Stimulated activated CD4-positive, alpha-beta T cell treated with anti-CD3 and anti-CD28 coated beads, TNF-alpha, amount 100 ng/mL, for 48 hours (primary cell): ENCODE measurements at regions not wholly inside any gene's neighbourhood (a gene's known extent, or its start where the extent isn't known, plus 50 kb on each side); places are given as distances from the start of the nearest gene placed in this dataset.

Experiments
- DNase-seq, 3 donors: peaks; one replicate each; pipeline ENCODE4 v3.0.0-alpha.2; 2020; ENCODE audit warnings: low read depth in 3 of 3

DNA sequence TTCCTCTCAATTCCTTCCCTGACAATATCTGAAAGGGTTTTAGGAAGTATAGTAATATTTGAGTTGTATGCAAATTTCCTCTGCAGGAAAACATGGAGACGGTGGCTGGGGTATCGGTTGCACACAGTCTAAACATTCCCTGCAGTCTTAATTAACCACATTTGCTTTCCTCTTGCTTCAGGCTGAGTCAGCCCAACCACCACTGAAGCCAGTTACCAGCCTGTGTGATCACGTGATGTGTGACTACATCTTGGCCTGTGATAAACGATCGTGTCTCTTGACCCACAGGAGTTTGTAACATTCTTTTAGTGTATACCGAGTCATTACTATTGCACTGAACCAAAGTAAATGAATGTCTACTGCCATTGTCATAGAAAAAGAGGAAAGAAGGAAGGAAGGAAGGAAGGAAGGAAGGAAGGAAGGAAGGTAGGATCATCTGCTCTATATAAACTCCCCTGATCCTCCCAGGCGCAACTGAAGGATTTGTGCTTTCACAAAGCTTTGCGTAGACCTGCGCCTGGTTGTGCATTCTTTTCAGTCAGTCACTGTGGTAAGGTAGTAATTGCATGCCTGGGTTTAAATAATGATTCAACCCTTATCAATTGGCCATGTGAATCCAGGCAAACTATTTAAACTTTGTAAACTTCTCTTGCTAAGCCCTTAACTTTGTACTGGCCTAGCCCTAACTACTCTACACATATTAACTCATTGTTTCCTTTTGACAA is 280.6 kb upstream of the SALL1 start:
- no peak for DNase-seq

DNA sequence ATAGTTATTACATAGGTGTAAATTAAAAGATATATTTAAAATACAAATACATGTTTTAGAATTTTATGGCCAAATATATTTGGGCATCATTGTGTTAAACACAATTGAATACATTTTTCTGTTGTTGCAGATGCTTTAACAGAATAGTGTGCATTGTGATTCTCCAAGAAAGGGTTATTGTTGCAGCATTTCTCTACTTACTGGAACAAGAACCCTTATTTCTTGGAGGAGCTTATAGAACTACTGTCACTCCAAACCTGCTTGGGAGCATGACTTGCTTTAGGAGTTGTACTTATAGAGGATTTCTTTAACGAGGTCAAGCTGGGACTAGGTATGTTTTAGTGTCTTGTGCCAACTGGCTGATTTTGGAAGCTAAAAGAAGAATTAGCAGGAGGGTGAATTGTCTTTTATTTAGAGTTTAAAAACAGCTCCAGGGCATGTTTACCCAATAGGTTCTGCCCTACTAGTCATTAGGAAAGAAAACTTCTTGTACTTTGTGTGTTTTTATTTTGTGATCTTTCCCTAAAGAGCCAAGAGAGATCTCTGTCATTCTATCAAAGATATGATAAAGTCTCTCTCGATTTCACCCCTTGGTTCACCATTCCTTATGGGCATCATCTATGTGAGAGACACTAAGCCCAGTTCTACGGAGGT is 279.8 kb upstream of the SALL1 start:
- DNase-seq: no peak

DNA sequence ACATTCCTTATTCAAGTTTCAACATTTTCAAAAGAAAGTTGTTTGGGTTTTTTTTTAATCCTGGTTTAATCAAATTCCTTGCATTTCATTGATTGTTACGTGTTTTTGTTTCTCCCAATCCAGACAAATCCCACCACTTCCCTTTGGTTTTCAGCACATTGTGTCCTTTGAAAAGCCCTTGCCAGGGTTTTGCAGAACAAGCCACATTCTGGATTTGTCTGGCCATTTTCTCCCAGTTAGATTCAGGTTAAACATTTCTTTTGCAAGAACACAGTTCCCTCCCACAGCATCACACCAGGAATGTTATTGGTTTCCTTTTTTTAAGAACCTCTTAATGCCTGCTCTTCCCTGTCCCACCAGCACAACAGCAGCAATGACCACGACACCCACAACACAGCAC is 278.0 kb upstream of the SALL1 start:
- no peak for DNase-seq

DNA sequence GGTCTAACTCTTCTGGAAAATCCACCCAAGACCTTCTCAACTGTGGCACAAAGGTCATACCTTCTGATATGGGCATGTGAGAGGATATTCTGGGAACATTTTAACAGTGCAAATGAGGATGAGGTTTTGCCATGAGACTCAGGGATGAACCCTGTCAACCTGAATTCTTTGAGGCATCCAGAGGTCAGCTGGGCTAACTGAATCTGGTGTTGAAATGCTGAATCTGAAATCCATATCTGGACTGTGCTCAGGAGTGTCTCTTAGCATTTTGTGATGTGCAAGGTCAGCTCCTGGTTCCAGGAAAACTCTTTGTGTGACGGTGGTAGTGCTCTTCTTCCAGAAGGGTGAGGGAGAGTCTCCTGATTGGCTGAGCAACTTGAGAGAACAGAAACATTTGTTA is 276.0 kb upstream of the SALL1 start:
- DNase-seq: no peak

DNA sequence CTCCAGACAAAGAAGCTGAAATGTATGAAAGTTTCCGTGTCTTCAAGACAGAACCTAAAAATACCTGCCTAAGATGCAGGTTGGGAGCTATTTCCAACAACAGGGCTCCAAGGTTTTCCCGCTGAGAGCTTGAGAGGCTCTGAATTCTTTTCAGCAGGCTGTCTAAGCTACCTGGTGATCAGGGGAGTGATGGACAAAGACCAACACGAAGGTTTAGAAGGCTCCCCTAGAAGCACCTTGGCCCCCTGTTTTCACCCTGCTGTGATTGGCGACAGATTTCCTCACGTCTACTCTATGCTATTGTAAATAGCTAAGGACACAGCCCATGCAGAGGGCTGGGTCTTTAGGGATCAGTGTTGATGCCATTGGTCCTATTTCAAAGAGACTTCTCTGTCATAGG is 275.2 kb upstream of the SALL1 start:
- no peak for DNase-seq

DNA sequence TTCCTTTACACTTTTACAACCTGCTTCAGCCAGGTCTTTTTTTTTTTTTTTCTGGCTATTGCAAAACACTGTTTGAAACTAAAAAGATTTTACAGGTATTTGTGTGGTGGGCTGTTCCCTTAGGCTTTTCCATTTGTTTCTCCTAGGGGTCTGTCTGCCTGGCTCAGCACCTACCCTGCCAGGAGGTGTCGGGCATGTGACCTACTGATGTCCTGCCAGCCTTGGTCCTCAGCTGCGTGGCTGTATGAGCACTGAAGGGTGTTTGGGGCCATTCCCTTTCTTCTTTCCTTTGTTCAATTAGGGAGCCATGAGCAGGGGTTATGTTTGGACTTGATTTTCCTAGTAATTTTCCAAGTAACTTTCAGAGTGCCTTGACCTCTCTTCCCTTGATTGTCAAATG is 269.2 kb upstream of the SALL1 start:
- no peak for DNase-seq

DNA sequence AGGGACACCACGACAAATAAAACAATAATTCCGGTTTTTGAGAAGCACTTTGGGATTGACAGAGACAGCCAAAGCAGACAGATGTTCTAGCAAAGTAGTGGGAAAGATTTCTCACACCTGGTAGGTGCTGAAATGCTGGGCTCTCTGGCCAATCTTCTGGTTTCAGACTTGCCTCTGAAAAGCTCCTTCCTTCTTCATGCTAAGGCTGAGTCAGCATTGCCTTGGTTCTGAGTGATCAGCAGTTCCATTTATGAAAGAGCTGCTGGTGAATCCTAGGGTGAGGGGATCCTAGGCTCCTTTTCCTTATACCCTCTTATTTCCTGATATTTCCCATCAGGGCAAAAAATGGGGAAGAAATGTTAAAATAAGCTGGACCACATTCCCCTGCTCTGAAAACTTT is 268.7 kb upstream of the SALL1 start:
- no peak for DNase-seq

DNA sequence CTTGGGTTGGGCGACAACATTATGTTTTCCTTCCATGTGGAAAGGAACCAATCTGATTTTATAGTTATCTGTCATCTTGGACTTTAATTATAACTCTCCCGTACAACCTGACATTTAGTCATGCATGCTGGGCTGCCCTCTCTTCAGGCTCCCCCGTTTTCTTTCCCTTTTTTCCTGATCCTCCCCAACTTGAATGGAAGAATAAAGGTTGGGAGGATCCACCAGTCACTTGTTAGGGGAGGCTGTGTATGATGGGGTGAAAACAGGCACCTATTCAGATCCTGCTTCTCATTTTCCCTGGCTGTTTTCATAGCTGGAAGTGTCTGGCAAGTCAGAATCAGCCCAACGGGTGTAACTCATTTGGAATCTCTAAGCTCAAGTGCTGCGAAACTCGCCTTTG is 267.2 kb upstream of the SALL1 start:
- no peak for DNase-seq

DNA sequence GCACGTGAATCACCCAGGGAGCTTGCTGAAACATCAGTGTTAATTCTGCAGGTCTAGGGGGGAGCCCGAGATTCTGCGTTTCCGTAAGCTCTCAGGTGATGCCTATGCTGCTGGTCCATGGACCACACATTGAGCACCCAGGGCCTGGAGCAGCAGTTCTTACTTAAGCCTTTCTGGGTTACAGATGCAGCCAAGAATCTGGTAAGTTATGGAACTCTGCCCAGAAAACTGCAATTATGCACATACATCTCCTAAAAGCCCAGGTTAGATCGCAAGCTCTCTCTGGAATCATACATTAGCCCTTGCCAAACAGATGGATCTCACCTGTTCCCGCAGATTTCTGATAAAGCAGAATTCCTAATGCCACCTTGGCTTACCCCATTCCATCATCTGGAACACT is 265.9 kb upstream of the SALL1 start:
- no peak for DNase-seq

DNA sequence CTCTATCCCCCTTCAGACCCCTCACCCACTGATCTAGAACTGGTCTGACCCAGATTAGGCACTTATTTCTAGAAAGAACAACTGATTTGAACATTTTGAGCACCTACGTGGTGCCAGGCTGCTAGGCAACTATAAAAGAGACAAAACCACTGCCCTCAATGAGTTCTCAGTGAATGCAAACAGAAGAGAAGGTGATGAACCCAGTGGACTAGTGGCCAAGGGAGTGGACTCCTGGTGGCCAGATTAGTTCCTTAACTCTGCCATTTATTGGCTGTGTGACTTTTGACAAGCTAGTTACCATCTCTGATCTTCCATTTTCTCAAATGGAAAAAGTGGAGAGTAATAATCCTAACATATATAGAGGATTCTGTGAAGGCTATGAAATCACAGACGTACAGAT is 259.1 kb upstream of the SALL1 start:
- no peak for DNase-seq

DNA sequence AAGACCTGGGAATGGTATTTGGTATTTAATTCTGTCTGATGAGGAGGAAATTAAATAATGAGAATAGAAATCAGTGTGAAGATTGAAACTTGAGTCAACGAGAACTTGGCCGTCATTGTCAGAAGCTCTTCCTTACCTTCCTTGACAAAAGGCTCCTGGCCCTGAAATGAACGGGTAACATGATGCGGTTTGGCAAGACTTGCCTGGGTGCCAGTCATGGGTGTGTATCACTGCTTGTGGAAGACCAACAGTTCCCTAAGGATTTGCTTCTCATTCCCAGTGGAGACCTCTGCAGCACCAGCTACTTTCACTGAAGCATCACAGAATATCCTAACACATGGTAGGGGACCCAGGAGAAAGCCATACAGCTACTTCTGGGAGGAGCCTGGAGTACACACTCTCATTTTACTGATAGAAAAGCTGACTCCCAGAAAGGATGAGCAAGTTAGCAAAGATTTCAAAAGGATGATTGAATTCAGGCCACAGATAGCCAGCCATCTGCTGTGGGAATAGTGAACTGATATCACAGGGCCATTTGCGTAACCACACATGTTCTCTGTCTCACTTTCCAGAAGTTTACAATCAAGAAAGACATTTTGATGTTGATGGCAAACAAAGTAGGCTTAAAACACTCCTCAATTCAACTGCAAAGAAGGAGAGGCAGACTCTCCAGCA is 258.1 kb upstream of the SALL1 start:
- DNase-seq: no peak

DNA sequence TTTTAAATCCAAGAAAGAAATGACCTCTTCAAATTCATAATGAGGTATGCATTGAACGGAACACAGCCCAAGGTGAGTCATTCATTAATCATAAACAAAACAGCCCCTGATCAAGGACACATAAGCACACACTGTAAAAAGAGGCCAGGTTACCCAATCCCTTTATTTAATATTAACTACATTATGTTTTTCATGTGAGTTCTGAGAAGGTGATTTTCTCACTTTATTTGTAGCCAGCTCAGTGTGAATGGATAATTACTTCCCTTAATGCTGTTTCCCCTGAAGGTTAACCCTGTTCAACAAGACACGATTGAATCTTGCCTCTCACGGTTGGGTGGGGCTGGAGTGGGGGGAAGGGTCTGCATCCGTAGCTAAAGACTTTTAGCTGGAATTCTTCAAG is 257.3 kb upstream of the SALL1 start:
- no peak for DNase-seq

DNA sequence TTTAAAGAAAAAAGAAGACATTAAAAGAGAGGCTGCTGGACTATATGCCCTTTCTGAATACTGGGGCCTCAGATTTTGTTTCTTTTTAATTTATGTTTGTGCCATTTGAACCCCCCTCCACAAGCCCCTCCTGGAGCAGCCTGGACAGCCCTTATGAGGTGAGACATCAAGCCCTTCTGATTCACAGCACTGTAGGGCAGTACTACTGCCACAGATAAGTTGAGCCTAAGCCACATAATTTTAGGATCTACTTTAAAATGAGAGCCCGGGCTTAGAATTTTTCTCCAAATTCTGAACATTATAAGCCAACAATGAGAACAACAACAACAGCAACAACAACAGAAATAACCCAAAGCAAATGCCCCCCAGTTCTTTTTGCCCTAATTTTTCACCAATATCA is 256.9 kb upstream of the SALL1 start:
- DNase-seq: no peak

DNA sequence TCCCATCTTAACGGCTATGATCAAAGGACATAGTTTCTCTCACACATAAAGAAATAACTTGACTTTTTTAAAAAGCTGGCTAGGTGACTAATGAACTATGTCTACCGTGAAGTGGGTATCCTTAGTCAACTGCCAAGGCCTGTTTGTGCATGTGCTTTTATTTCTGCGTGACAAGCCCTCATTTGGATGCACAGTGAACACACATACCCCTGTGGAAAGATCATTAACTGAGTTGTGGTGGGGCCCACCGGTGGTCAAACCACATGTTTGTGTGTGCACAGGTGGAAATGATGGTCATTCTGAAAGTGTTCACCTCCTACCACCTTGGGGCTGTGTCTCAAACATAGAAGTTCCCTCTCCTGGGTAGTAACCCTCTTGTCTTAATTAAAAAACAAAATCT is 256.1 kb upstream of the SALL1 start:
- no peak for DNase-seq

DNA sequence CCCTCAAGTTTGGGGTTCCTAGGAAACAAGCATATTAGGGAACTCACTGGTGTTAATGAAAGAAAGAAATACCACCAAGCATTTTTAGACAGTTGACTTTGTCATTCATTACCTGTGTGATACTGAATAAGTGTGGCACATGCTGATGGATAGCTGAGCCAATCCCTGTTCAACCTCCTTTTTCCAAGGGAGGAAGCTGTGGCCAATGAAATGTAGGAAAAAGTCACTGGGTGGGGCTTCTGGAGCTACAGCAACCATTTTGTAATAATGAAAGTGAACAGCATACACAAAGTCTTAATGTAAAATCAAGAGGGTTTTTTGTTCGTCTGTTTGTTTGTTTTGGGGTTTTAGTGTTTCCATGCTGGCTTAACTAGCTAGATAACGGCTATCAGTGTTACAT is 254.3 kb upstream of the SALL1 start:
- DNase-seq: no peak

DNA sequence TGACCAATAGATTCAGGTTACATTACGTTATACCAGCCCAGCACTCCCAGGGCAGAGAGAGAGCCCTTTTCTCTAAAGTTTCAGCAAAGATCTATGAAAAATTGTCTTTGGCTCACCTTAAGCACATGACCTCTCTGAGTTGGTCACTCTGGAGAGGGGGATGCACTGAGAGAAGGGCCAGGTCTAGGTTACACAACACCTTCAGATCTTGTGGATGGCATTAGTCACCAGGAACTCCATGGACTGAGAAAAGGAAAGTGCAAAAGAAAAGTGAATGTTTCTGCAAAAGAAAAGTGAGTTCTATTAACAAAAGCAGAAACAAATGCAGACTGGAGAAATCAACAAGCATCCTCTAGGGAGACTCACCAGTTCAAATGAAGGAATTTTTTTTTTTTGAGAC is 253.3 kb upstream of the SALL1 start:
- no peak for DNase-seq

DNA sequence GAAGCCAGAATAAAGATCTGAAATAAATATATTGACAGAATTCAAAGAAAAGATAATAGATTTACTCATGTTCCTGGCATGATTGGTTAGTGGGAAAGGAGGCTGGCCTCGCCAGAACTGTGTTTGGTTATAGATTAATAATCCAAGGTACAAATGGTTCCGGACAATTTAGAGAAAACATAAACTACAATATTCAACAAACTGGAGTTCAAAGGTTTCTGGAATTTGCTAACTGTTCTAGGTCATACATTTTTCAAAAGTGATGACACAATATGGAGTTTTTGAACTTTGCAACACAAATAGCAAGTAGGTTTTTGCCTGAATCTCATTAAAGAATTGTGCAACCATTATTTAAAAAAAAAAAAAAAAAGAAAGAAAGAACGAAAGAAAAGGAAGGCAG is 251.7 kb upstream of the SALL1 start:
- DNase-seq: no peak

DNA sequence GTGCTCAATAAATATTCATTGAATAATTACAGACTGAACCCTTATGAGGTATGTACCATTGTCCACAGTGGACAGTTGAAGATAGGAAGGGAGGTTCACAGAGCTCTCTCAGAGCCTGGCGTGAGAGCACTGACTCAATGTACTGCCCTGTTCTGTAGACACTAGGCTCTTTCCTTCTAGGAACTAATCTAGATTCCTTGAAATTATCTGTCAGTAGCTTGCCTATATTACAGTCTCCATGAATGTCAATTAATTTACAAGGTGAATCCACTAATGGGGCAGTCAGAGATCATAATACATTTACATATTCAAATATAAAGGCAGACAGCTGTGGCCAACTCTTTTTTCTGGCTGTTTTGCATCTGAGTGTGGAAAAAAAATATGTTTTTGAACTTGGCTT is 251.2 kb upstream of the SALL1 start:
- DNase-seq: no peak

DNA sequence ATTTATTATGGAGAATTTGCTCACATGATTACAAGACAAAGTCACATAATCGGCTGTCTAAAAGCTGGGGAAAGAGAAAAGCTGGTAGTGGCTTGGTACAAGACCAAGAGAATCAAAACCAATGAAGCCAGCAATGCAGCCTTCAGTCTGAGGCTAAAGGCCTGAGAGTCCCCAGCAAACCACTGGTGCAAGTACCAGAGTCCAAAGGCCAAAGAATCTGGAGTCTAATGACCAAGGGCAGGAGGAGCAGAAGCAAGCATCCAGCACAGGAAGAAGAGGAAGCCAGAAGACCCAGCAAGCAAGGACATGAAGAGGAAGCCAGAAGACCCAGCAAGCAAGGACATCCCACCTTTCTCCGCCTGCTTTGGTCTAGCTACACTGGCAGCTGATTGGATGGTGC is 250.6 kb upstream of the SALL1 start:
- DNase-seq: no peak

DNA sequence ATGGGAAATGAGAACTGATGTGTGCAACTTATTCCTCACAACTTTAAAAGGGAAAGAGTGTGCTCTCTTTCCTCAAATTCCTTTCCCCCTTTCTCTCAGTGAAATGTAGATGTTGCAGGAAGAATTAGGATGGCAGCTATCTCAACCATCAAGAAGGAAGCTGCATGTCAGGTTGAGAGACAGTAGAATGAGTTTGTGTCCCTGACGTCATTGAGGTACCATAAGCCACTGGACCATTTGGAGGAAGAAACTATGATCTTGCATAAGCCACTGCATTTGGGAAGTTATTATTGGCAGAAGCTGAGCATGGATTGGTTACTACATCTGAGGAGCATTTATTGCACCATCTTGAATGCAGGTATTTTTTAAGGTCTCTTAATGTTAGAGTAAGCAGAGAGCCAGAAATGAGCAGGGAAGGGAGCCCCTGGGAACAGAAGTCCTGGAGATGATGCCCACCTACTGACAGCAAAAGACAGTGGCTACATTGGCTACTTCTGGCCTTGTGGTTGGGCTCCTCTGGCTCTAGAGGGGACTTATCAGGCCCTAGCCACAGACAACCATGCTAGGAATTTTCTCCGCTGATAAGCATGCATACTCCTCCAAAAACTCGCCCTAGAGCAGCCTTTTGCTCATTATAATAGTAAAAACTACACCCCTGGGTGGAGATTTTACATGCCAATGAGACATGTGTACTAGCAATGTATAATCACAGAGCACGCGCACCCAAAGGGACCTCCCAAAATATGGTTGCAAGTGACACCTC is 249.0 kb upstream of the SALL1 start:
- DNase-seq: no peak

DNA sequence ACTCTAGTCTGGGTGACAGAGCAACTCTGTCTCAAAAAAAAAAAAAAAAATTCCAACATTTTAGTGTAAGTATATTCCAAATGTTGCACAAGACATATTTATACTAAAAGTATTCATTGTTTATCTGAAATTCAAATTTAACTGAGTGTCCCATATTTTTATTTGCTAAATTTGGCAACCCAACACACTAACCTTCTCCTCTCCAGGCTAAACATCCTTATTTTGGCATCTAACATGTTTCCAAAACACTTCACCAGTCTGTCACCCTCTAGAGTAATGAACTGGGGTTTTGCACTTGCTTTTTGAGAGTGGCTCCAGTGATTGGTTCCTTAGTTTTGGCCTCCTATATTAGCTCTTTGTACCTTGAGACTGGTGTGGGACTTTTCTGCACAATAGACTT is 243.4 kb upstream of the SALL1 start:
- no peak for DNase-seq

DNA sequence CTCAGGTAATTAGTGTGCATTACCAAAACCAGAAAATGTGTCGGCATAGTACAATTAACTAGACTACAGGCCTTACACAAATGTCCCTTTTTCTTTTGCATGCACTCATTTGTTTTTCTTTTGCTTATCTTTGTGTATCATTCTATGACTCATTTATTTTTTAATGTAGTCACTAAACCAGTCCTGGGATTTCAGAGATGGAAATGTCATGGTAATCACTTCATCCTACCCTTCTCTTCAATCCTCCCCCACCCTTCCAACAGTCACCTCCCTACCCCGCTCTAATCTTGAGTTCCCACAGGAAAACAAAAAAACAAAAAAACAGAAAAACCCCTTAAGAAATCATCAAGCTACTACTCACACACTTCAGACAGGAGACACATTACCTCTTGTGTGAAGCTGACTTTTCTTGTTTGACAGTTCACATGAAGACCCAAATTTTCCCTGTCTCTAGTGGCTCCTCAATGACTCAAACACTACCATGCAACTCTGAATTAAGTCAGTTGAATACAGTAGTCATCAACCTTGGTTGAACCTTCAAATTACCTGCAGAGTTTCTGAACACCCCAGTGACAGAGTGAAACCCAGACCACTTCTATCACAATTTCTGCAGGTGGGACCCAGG is 242.4 kb upstream of the SALL1 start:
- DNase-seq: no peak
